GM12878 (cell line): ENCODE measurements at regions not wholly inside any gene's neighbourhood (a gene's known extent, or its start where the extent isn't known, plus 50 kb on each side); places are given as distances from the start of the nearest gene placed in this dataset.

Experiments
- ATAC-seq: fragments of 200-7000 bp; cut with Tn5 transposase; 3 replicates; pipeline ENCODE4 v1.9.1; 2020; ENCODE audit warnings: mild to moderate bottlenecking, moderate library complexity
- BruUV-seq: library from RNA; stranded (reverse); fragments of 400-500 nt; replicated peaks from 2 replicates; lab custom pipeline; 2021; lab: Mats Ljungman, UMichigan
- CTCF ChIA-PET: fragments of 300-600 bp; sonication (Branson Sonifier 250); formaldehyde crosslinking; extraction: SDS; loops from one replicate; lab custom pipeline; 2021; ENCODE audit warnings: inconsistent platforms; lab: Yijun Ruan, JAX
- POLR2A ChIA-PET: fragments of 350-600 bp; formaldehyde crosslinking; extraction: SDS; loops from one replicate; lab custom pipeline; 2021; ENCODE audit warnings: inconsistent platforms; lab: Charles Lee
- RAD21 ChIA-PET: fragments of 300-600 bp; sonication (Branson Sonifier 250); formaldehyde crosslinking; loops from one replicate; lab custom pipeline; 2023; ENCODE audit warnings: antibody characterized with exemption; ENCODE audit not compliant: unreplicated experiment; lab: Charles Lee
- SMC1A ChIA-PET: fragments of 300-600 bp; sonication (Branson Sonifier 250); formaldehyde crosslinking; loops from one replicate; lab custom pipeline; 2023; ENCODE audit not compliant: unreplicated experiment, uncharacterized antibody; lab: Charles Lee
- DNase-seq: peaks from one replicate; pipeline ENCODE4 v3.0.0-alpha.2; 2011; ENCODE audit warnings: low read depth, low spot score
- FAIRE-seq: peaks from 3 replicates; lab custom pipeline; 2011; peaks lifted over from hg19 to GRCh38; lab: Jason Lieb, UNC
- H2AFZ ChIP-seq: 2 replicates; pipeline ENCODE4 v1.6.0; 2011; ENCODE audit warnings: low read depth, low read length, control low read depth; ENCODE audit not compliant: control insufficient read depth
- H3K27ac ChIP-seq: 2 replicates; pipeline ENCODE4 v1.5.1; 2011; ENCODE audit warnings: control low read depth; ENCODE audit not compliant: control insufficient read depth, insufficient read depth
- H3K27me3 ChIP-seq, 2 experiments: replicated peaks in 1 of 2; 2 replicates each; pipeline versions ENCODE4 v1.6.0 to v1.6.1; 2011; ENCODE audit warnings: low read length in 1 of 2; ENCODE audit not compliant: control insufficient read depth in 2 of 2, insufficient read depth in 2 of 2
- H3K36me3 ChIP-seq, 2 experiments: 2 replicates each; pipeline ENCODE4 v1.5.1; 2011; ENCODE audit warnings: low read length in 1 of 2; ENCODE audit not compliant: control insufficient read depth in 2 of 2, insufficient read depth in 2 of 2
- H3K4me1 ChIP-seq: 2 replicates; pipeline ENCODE4 v1.6.1; 2011; ENCODE audit warnings: mild to moderate bottlenecking, low read length, moderate library complexity, mixed read lengths; ENCODE audit not compliant: control insufficient read depth, insufficient read depth
- H3K4me2 ChIP-seq: 2 replicates; pipeline ENCODE4 v1.6.0; 2011; ENCODE audit warnings: control low read depth; ENCODE audit not compliant: control insufficient read depth, insufficient read depth
- H3K4me3 ChIP-seq: fragments of 200-600 bp; sonication (generic); 2 replicates; pipeline ENCODE4 v1.5.1; 2016
- H3K79me2 ChIP-seq: 2 replicates; pipeline ENCODE4 v1.6.0; 2011; ENCODE audit warnings: low read length; ENCODE audit not compliant: control insufficient read depth, insufficient read depth
- H3K9ac ChIP-seq: 2 replicates; pipeline ENCODE4 v1.8.0; 2011; ENCODE audit warnings: low read length, control low read depth, mixed read lengths; ENCODE audit not compliant: control insufficient read depth, insufficient read depth
- H3K9me3 ChIP-seq: replicated peaks from 3 replicates; pipeline ENCODE4 v1.5.1; 2011; ENCODE audit warnings: mild to moderate bottlenecking, low read length; ENCODE audit not compliant: control insufficient read depth, insufficient read depth
- H4K20me1 ChIP-seq: 2 replicates; pipeline ENCODE4 v1.6.0; 2011; ENCODE audit not compliant: control insufficient read depth, insufficient read depth
- BRCA1 ChIP-seq: IDR thresholded peaks from 2 replicates; pipeline ENCODE4 v1.6.1; 2011; ENCODE audit warnings: low read depth, low read length, improper control_type of control experiment
- FOS ChIP-seq: IDR thresholded peaks from 3 replicates; pipeline ENCODE4 v1.6.1; 2011; ENCODE audit warnings: borderline replicate concordance; ENCODE audit not compliant: insufficient read length; ENCODE audit errors: extremely low read depth
- KAT2A ChIP-seq: conservative IDR thresholded peaks from 2 replicates; pipeline ENCODE4 v1.6.1; 2011; ENCODE audit warnings: low read depth, low read length; ENCODE audit not compliant: control insufficient read depth
- MXI1 ChIP-seq: fragments of 150-350 bp; IDR thresholded peaks from 2 replicates; pipeline ENCODE4 v1.6.1; 2011; ENCODE audit warnings: low read depth, mild to moderate bottlenecking, inconsistent platforms, low read length, improper control_type of control experiment
- NFIC ChIP-seq: IDR thresholded peaks from 2 replicates; pipeline ENCODE4 v1.6.1; 2012; ENCODE audit warnings: low read depth, mild to moderate bottlenecking, inconsistent platforms, low read length, moderate library complexity
- PAX8 ChIP-seq: fragments of 450-650 bp; IDR thresholded peaks from 2 replicates; pipeline ENCODE4 v1.6.1; 2017; ENCODE audit warnings: mild to moderate bottlenecking, moderate library complexity
- SMAD5 ChIP-seq: IDR thresholded peaks from 2 replicates; pipeline ENCODE4 v1.6.1; 2016; ENCODE audit warnings: antibody characterized with exemption, low read depth
- SREBF2 ChIP-seq: IDR thresholded peaks from 2 replicates; pipeline ENCODE4 v1.6.1; 2012; ENCODE audit warnings: mild to moderate bottlenecking, low read length
- SUPT20H ChIP-seq: IDR thresholded peaks from 2 replicates; pipeline ENCODE4 v1.6.1; 2011; ENCODE audit warnings: low read depth, mild to moderate bottlenecking, low read length, moderate library complexity, borderline replicate concordance; ENCODE audit not compliant: control insufficient read depth
- TARDBP ChIP-seq: IDR thresholded peaks from 2 replicates; pipeline ENCODE4 v1.6.1; 2016; ENCODE audit warnings: borderline replicate concordance
- ZBED1 ChIP-seq: IDR thresholded peaks from 2 replicates; pipeline ENCODE4 v1.6.1; 2016; ENCODE audit warnings: borderline replicate concordance
- ZNF274 ChIP-seq: IDR thresholded peaks from one replicate; pipeline ENCODE4 v1.8.0; 2011; ENCODE audit not compliant: insufficient read length, insufficient read depth
- ZNF384 ChIP-seq: IDR thresholded peaks from 2 replicates; pipeline ENCODE4 v1.6.1; 2012; ENCODE audit warnings: low read depth, mild to moderate bottlenecking, low read length, improper control_type of control experiment, borderline replicate concordance
- WGBS: methylation state at CpG from one replicate; pipeline ENCODE4 v1.1.6; 2016; ENCODE audit warnings: low lambda C conversion rate; ENCODE audit not compliant: insufficient replicate concordance, insufficient coverage; ENCODE audit errors: missing lambda C conversion rate; 5-methylcytosine and 5-hydroxymethylcytosine counted together
- in situ Hi-C: fragments of 300-500 bp; cut with MboI; formaldehyde crosslinking; loops from 9 replicates; pipeline ENCODE4 v1.14.3; 2018; ENCODE audit warnings: mixed read lengths
- intact Hi-C: fragments of 100-400 bp; cut with micrococcal nuclease; formaldehyde crosslinking; loops from one replicate; pipeline ENCODE4 v1.14.2; 2022; ENCODE audit not compliant: unreplicated experiment
- TF ChIP-seq, protein P1 (sequence below): IDR thresholded peaks from 2 replicates; pipeline ENCODE4 v1.6.1; 2012; ENCODE audit warnings: low read depth, low read length, improper control_type of control experiment
- TF ChIP-seq, protein P2 (sequence below): IDR thresholded peaks from 2 replicates; pipeline ENCODE4 v1.6.1; 2011; ENCODE audit warnings: borderline replicate concordance, low read depth, mild to moderate bottlenecking, moderate library complexity, low read length; ENCODE audit not compliant: insufficient read depth, poor library complexity, severe bottlenecking
- TF ChIP-seq, protein P3 (sequence below): fragments of 450-650 bp; IDR thresholded peaks from 2 replicates; pipeline ENCODE4 v1.6.1; 2017; ENCODE audit warnings: low read depth, mild to moderate bottlenecking, moderate library complexity

DNA sequence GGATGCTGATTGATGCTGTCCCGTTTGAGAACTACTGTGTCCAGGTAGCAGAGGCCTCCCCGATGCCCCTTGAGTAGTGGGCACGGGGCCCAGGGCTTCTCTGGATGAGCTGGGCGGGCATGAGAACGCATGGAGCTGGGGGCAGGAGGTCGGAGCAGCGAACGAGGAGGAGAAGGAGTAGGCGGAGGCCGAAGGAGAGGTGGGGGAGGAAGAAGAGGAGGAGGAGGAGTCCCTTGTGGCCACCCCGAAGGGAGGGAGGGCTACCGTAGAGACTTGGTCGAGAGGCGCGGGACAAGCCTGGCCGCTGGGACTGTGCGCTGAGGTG is 62.9 kb downstream of the CRYBB2 start:
- no peak for DNase-seq
- SMC1A ChIA-PET: no interaction called here
- no peaks in the 10 kb centered on the region for H3K4me1 ChIP-seq
- no peak for ATAC-seq
- no peak overlapping the region for H3K4me3 ChIP-seq
- BruUV-seq: no TSS peak
- no peaks in the 10 kb centered on the region for H3K9me3 ChIP-seq
- H3K9ac ChIP-seq: no peak overlapping the region
- H3K27ac ChIP-seq: no peak overlapping the region
- no peak for FAIRE-seq
- under 1% methylated on average over 14 of the region's 17 CpGs for WGBS
- H3K4me2 ChIP-seq: no peak overlapping the region
- POLR2A ChIA-PET: no interaction called here
- in situ Hi-C loops: no loop called here
- no peaks in the 10 kb centered on the region for H3K79me2 ChIP-seq
- intact Hi-C loops: no loop called here
- H2AFZ ChIP-seq: no peak overlapping the region
- H3K27me3 ChIP-seq: peaks cover 5 to 7% of the 10 kb centered on the region in 2 experiments; a peak in 3 of 4 replicates
- RAD21 ChIA-PET: no interaction called here
- CTCF ChIA-PET: no interaction called here
- no peaks in the 10 kb centered on the region for H4K20me1 ChIP-seq
- no peak for TF ChIP-seq KAT2A
- no peak for TF ChIP-seq TARDBP
- no peak for TF ChIP-seq NFIC
- TF ChIP-seq, protein P1, sequence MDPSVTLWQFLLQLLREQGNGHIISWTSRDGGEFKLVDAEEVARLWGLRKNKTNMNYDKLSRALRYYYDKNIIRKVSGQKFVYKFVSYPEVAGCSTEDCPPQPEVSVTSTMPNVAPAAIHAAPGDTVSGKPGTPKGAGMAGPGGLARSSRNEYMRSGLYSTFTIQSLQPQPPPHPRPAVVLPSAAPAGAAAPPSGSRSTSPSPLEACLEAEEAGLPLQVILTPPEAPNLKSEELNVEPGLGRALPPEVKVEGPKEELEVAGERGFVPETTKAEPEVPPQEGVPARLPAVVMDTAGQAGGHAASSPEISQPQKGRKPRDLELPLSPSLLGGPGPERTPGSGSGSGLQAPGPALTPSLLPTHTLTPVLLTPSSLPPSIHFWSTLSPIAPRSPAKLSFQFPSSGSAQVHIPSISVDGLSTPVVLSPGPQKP: no peak
- TF ChIP-seq MXI1: no peak
- TF ChIP-seq ZBED1: no peak
- no peak for TF ChIP-seq SMAD5
- no peak for TF ChIP-seq BRCA1
- no peak for TF ChIP-seq ZNF384
- TF ChIP-seq SREBF2: no peak
- TF ChIP-seq FOS: no peak
- no peak for TF ChIP-seq PAX8
- TF ChIP-seq, protein P2, sequence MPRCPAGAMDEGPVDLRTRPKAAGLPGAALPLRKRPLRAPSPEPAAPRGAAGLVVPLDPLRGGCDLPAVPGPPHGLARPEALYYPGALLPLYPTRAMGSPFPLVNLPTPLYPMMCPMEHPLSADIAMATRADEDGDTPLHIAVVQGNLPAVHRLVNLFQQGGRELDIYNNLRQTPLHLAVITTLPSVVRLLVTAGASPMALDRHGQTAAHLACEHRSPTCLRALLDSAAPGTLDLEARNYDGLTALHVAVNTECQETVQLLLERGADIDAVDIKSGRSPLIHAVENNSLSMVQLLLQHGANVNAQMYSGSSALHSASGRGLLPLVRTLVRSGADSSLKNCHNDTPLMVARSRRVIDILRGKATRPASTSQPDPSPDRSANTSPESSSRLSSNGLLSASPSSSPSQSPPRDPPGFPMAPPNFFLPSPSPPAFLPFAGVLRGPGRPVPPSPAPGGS: no peak
- TF ChIP-seq, protein P3, sequence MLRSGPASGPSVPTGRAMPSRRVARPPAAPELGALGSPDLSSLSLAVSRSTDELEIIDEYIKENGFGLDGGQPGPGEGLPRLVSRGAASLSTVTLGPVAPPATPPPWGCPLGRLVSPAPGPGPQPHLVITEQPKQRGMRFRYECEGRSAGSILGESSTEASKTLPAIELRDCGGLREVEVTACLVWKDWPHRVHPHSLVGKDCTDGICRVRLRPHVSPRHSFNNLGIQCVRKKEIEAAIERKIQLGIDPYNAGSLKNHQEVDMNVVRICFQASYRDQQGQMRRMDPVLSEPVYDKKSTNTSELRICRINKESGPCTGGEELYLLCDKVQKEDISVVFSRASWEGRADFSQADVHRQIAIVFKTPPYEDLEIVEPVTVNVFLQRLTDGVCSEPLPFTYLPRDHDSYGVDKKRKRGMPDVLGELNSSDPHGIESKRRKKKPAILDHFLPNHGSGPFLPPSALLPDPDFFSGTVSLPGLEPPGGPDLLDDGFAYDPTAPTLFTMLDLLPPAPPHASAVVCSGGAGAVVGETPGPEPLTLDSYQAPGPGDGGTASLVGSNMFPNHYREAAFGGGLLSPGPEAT: no peak
- TF ChIP-seq ZNF274: no peak
- no peak for TF ChIP-seq SUPT20H
- no peaks in the 10 kb centered on the region for H3K36me3 ChIP-seq
